ENCODE measurements at regions not wholly inside any gene's neighbourhood (a gene's known extent, or its start where the extent isn't known, plus 50 kb on each side); places are given as distances from the start of the nearest gene placed in this dataset.
A peak's percentile ranks its signal among the peaks of the same experiment; 100 is the strongest.

- TF ChIP-seq CTCF (IDR thresholded peaks at IDR 0.05) (peak in 2 of 3 experiments; percentile 35 to 52), POLR2A (IDR thresholded peaks at IDR 0.05) (no peak), POLR2AphosphoS5 (IDR thresholded peaks at IDR 0.05; ENCODE audit: insufficient read depth in 1 of 2, low read depth in 1 of 2) (no peak)
Measured at GRCh38 chr6:71510057-71510713, 221.6 kb downstream of the OGFRL1 start.
